Fibroblast of skin of back (primary cell): ENCODE measurements at regions not wholly inside any gene's neighbourhood (a gene's known extent, or its start where the extent isn't known, plus 50 kb on each side); places are given as distances from the start of the nearest gene placed in this dataset.

Experiments used
- DNase-seq: peaks from one replicate; pipeline ENCODE4 v3.0.0-alpha.2; 2013

DNA sequence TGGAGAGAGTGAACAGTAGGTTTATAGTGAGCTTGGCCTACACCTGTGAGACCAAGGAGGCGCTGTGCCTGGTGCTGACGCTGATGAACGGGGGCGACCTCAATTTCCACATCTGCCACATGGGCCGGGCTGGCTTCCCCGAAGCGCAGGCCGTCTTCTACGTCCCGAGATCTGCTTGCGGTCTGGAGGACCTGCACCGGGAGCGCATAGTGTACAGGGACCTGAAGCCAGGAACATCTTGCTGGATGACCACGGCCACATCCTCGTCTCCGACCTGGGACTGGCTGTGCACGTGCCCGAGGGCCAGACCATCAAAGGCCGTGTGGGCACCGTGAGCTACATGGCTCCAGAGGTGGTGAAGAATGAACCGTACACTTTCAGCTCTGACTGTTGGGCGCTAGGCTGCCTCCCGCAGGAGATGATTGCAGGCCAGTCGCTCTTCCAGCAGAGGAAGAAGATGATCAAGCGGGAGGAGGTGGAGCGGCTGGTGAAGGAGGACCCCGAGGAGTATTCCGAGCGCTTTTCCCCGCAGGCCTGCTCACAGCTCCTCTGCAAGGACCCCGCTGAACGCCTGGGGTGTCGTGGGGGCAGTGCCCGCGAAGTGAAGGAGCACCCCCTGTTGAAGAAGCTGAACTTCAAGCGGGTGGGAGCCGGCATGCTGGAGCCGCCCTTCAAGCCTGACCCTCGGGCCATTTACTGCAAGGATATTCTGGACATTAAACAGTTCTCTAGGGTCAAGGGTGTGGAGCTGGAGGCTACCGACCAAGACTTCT is 139.0 kb downstream of the ZDHHC20 start:
- no peak for DNase-seq

DNA sequence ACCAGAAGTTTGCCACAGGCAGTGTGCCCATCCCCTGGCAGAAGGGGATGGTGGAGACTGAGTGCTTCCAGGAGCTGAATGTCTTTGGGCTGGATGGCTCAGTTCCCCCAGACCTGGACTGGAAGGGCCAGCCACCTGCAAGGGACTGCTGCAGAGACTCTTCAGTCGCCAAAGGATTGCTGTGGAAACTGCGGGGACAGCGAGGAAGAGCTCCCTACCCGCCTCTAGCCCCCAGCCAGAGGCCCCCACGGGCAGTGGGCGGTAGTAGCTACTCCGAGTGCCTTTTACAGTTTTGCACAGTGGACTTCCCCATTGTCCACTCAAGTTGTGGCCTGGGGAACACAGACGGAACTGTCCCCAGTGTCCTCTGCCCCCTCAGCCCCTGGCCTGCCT is 138.5 kb downstream of the ZDHHC20 start:
- no peak for DNase-seq

- no peak for DNase-seq
These were observed 137.8 kb downstream of the ZDHHC20 start for GRCh38 chr13:21321269-21321668.

DNA sequence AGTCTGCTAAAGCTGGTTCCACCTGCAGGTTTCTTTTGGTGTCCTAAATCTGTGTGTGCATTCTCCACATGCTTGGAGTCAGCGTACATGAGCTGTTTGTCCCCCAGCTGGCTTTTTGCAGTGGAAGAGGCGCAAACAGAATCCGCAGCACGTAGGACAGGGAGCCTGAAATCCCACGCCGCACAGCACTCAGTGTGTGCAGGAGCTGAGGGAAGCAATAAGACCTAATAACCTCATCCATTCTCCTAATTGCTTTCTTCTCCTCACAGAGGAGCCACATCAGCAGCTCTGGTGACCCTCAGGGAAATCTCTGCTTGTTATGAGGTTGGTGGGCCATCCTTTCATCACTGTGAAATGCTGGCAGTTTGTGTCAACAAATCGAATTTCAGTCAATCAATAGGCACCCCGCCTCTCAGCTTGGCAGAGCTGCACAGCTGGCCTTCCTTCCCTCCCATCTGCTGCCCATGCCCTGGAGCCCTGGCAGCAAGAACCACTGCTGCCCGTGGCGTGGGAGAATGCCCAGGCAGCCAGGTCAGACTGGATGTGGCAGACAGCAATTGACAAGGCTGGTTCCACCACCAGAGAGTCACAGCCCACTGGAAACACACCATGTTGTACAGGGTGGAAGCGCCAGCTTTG is 136.7 kb downstream of the ZDHHC20 start:
- no peak for DNase-seq
